ENCODE measurements at regions not wholly inside any gene's neighbourhood (a gene's known extent, or its start where the extent isn't known, plus 50 kb on each side); places are given as distances from the start of the nearest gene placed in this dataset.
"Not testable (repeated sequence)": the region's sequence is repeated elsewhere in the genome, so short reads cannot be mapped to it uniquely, and the experiment has no call there.

GRCh38 chr20:29320216-29320949, 1937.1 kb upstream of the DEFB115 start:
- DNase-seq (ENCODE audit: low read depth), result not testable (repeated sequence)

- DNase-seq (ENCODE audit: low read depth), result not testable (repeated sequence)
Measured at GRCh38 chr20:29323631-29324515, 1933.6 kb upstream of the DEFB115 start.

GRCh38 chr20:29324516-29325303, 1932.8 kb upstream of the DEFB115 start:
- DNase-seq (ENCODE audit: low read depth), result not testable (repeated sequence)

- no peak for DNase-seq (ENCODE audit: low read depth)
Measured at GRCh38 chr20:29325304-29325640, 1932.2 kb upstream of the DEFB115 start.

- DNase-seq (ENCODE audit: low read depth), result not testable (repeated sequence)
Measured at GRCh38 chr20:29325781-29326180, 1931.7 kb upstream of the DEFB115 start.

GRCh38 chr20:29326376-29327070, 1930.9 kb upstream of the DEFB115 start:
- DNase-seq (ENCODE audit: low read depth), result no peak

- peak; percentile 16 for DNase-seq (ENCODE audit: low read depth)
Measured at GRCh38 chr20:29327600-29328420, 1929.7 kb upstream of the DEFB115 start.

- not testable (repeated sequence) for DNase-seq (ENCODE audit: low read depth)
Measured at GRCh38 chr20:29330429-29331115, 1926.9 kb upstream of the DEFB115 start.

GRCh38 chr20:29349836-29350235, 1907.6 kb upstream of the DEFB115 start:
- no peak for DNase-seq (ENCODE audit: low read depth)

- DNase-seq (ENCODE audit: low read depth), result not testable (repeated sequence)
Measured at GRCh38 chr20:29375937-29376336, 1881.5 kb upstream of the DEFB115 start.

GRCh38 chr20:29392853-29393252, 1864.6 kb upstream of the DEFB115 start:
- DNase-seq (ENCODE audit: low read depth), result not testable (repeated sequence)

- DNase-seq (ENCODE audit: low read depth), result no peak
Measured at GRCh38 chr20:29408034-29408695, 1849.3 kb upstream of the DEFB115 start.

GRCh38 chr20:29408707-29409106, 1848.8 kb upstream of the DEFB115 start:
- DNase-seq (ENCODE audit: low read depth), result not testable (repeated sequence)

- not testable (repeated sequence) for DNase-seq (ENCODE audit: low read depth)
Measured at GRCh38 chr20:29409160-29409689, 1848.2 kb upstream of the DEFB115 start.

GRCh38 chr20:29409833-29410805, 1847.3 kb upstream of the DEFB115 start:
- DNase-seq (ENCODE audit: low read depth), result no peak

- DNase-seq (ENCODE audit: low read depth), result no peak
Measured at GRCh38 chr20:29410806-29411457, 1846.5 kb upstream of the DEFB115 start.

- not testable (repeated sequence) for DNase-seq (ENCODE audit: low read depth)
Measured at GRCh38 chr20:29411458-29411820, 1846.0 kb upstream of the DEFB115 start.
